SK-N-DZ (cell line): ENCODE measurements at regions not wholly inside any gene's neighbourhood (a gene's known extent, or its start where the extent isn't known, plus 50 kb on each side); places are given as distances from the start of the nearest gene placed in this dataset.
A peak's percentile ranks its signal among the peaks of the same experiment; 100 is the strongest.

Experiments used
- DNase-seq: peaks from one replicate; pipeline ENCODE4 v3.0.0-alpha.2; 2015; ENCODE audit warnings: low spot score

DNA sequence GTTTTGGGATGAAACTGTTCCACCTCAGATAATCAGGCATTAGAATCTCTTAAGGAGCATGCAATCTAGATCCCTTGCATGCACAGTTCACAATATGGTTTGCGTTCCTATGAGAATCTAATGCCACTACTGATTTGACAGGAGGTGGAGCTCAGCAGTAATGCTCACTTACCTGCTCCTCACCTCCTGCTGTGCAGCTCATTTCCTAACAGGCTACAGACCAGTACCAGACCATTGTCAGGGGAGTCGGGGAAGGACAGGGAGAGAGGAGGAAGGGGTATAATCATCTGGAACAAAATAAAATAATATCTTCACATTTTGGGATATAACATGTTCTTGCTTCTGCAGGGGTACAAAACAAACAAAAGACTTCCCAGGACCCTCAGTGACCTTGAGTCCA, 532.0 kb upstream of the FSHR start:
- DNase-seq, result no peak

- DNase-seq, result no peak
These were observed 522.9 kb upstream of the FSHR start for GRCh38 chr2:49677227-49677626.

- DNase-seq, result no peak
These were observed 510.5 kb upstream of the FSHR start for GRCh38 chr2:49664827-49665226.

- DNase-seq, result no peak
These were observed 507.5 kb upstream of the FSHR start for GRCh38 chr2:49661809-49662208.

GRCh38 chr2:49656853-49657252, 502.5 kb upstream of the FSHR start:
- no peak for DNase-seq

DNA sequence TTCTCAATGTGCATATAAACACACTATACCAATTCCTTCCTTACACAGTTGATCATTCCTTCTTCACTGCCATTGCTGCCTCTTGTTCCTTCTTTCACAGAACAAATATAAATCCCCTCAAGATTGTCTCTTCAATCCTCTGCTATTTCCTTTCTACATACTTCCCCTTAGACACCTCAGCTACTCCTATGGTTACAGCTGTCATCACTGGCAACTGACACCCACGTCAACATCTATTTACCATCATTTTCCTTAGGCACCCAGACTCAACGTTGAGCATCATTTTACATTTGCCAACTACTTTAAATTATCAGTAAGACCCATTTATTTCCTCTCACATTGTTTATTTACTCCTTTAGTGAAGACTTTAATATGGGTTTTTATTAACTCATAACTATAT, 488.8 kb upstream of the FSHR start:
- DNase-seq, result no peak

GRCh38 chr2:49640630-49641029, 486.3 kb upstream of the FSHR start:
- DNase-seq, result no peak

DNA sequence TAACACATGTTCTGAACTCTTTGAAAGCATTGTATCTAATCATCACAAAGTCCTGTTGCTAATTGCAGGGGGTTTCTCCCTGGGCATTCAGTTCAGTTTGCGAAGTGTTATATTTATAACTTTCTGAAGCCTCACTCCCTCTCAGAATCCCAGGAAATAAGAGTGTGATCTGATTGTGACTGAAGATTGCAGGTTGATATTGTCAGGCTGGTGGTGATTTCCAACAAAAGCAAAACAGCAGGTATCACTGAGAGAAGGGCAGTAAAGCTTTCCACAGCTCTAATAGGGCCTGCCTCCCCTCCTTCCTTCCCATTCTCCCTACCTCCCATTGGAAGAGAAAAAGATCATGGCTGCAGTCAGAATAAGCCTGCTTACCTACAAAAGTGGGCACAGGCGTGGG, 466.7 kb upstream of the FSHR start:
- no peak for DNase-seq

DNA sequence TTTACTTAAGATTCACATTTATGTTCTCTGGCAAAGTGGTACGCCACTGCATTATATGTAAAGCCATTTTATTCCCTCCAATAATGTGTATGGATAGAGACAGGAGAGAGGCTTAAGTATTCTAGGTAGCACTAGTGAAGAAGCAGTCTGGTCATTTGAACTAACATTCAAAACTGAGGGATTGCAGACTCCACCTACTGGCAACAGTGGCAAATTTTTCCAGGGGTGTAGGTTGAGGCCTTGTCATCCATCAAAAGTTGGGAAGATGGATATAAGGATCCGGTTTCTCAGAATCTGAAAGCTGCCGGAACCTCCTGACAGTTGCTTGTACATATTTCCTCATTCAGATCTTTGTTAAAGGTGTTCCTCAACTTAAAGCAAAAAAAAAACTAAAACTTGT, 465.5 kb upstream of the FSHR start:
- DNase-seq, result no peak

- no peak for DNase-seq
These were observed 464.2 kb upstream of the FSHR start for GRCh38 chr2:49618491-49618890.

- DNase-seq, result peak; percentile 59
These were observed 462.5 kb upstream of the FSHR start for GRCh38 chr2:49616800-49617199.

GRCh38 chr2:49611796-49612195, 457.5 kb upstream of the FSHR start:
- peak; percentile 44 for DNase-seq

- no peak for DNase-seq
These were observed 446.2 kb upstream of the FSHR start for GRCh38 chr2:49600524-49600923.

DNA sequence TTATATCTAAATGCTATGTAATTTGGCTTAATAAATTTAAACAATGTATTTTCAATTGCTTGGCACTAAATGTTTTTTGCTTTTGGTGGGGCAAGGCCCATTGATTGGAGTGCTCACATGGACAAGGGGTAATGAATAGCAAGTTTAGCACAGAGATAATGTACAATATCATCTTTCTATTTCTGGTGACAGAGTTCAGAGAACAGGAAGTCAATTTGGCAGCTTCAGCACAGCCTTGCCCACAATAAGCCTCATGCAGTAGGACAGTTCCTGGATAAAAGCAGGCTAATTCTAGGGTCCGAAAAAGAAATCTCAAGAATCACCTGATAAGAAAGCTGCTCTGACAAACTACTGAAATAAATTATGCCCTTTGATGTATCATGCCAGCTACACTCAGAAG, 443.9 kb upstream of the FSHR start:
- DNase-seq, result no peak

DNA sequence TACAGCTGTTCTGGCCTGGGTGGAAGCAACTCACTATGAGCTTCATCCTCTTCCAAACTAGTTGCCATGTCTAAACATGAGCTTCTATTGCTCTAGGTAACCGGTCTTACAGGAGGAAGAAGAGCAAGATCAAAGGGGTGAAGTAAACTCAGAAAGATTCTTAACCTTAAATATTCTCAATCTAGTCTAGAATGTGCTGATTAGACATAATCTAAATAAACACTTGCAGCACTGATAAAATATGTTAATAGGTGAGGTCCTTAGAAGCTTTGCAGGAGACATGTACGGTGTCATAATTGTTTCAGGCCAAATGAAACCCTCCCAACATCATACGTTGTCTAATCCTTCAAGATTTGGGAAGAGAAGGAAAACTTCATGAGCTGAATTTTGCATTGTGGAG, 431.6 kb upstream of the FSHR start:
- no peak for DNase-seq

DNA sequence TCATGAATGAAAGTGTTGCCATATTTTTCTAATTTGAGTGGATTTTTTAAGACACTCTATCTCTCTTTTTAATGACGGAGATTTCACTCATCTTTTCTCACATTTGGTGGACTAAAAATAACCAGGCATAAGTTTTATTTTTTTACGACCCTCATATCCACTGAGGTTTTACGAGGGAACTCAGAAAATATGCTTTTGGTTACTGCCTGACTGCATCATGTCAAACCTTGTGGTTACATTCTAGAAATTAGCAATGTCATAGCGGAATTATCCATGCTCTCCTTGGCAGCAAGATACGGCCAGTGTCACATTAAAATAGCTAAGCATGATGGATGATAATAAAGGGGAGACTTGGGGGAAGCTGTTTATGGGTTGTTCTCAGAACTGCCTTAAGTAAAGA, 428.6 kb upstream of the FSHR start:
- peak; percentile 2 for DNase-seq

DNA sequence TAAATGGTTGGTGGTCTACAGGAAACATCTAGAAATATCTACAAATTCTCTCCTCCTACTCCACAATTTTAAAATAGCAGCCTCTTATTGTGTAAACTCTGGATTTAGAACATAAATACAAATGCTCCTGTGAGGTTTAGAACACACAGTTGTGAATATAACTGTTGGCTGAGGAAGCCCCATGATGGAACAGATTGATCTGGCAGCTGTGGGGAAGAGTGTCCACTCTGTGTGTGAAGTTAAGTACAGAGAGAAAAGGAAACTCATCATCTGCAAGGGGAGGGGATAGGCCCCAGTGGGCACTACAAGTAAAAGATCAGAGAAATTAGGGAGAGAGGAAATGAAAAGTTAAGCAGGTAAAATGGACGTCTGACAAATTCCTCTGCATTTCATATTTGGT, 422.7 kb upstream of the FSHR start:
- no peak for DNase-seq

DNA sequence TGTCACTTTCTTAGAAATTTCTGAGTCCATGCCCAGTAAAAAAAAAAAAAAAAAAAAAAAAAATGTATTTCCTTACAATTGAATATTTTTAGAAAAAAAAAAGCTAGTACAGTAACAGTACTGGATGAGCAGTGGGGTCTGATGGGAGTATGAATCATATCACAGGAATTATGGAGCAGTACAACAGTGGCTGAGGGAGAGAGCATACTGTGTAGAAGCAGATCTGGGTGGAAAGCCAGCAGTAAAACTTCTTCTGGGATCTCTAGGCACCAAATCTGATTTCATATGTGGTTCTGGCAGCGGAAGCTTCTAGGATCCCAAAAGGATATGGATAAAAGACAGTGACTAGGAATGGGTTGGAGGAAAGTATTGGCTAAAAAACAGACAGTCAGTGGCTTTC, 414.9 kb upstream of the FSHR start:
- DNase-seq, result no peak

DNA sequence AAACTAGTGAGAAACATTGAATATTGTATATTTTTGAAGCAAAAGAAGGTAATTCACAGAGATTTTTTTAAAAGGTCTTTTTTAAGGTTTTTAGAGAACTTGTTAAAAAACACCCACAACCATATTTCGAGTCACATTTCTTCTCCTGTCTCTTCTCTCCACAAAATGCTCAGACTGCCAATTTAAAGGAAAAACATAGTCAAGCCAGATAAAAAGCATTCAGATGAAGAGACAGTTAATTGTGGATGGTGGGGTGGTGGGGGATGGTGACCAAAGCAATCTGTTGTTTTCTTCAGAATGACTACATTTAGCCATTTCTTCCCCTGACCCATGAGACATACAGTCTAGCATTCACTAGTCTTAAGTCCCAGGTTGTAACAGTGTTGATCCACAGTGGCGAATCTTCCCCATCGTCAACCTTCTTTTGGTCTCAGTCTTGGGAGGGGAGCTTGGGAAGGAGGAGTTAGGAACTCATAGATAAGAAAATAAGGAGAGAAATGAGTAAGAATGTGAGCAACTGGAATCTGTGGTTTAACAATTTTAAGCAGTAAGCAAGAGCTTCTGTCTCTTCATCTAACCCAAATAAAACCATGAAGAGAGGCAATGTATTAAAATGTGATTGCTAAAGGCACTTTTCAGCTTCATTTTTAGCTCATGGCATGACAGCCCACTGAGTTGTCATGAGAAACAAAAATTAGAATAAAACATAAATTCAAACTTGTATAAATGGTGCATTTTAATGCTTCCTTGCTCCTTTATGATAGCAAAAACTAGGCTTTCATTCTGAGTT, 413.7 kb upstream of the FSHR start:
- no peak for DNase-seq

DNA sequence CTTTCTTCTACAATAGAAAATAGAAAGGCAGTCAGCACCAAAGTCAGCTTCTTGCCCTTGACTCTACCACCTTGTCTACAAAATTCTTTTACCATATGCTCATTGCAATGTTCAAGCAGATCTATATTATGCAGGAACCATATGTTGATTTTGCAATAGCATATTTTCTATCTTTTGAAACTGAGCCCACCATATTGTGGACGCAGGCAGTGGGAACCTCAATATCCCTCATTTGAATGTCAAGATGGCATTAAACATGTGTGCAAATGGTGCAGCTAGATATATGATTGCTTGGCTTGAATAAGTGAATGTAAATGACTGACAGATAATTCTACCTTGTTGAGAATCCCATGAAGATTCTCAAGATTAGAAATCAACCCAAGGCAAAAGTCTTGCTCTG, 412.7 kb upstream of the FSHR start:
- DNase-seq, result no peak

DNA sequence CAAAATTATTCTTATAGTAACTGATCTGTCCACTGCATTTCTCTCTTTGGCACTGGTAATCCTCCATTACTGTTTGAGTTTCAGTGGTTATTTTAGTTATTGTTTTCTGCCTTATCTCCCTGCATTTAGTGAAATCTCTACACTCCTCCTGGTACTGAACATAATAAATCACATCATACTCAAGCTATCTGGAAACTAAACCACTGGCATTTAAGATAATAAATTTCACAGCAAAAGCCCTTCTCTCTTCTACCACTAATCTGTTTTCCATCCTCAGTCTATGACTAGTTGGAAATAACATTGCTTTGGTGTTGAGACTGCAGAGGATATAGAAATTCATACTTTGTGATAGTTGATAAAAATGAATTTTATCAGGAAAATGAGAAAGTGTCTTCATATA, 399.3 kb upstream of the FSHR start:
- no peak for DNase-seq

GRCh38 chr2:49532702-49533101, 378.4 kb upstream of the FSHR start:
- no peak for DNase-seq

DNA sequence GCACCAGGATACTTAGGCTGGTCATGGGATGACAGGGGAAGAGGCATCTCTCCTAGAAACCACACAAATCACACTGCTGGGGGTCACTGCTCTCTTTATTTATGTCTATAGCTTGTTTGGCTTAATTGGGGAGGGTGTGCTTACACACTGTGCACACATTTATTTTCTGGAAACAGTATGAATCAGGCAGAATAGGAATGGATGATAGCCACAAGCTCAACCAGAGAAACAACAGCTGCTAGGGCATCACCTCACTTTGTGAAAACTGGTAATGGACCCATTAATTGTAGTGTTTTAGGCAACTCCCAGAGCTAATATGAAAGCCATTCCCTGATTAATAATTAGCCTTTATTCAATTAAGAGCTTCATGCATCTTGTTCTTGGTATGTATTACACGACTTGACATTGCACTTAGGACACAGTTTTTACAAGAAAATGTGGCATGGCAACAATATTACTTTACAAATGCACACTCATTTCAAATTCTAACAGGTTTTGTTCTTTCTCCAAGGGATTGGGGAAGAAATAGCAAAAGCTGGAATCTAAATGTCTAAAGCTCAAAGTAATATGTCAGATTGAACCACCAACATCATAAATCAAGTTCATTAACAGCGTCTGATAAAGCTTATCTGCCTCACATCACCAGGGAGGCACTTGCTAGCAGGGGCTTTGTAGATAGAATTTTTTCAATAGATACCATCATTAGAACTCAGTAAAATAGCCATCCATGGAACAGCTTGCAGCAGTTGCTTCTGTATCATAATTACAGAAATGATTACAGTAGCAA, 361.9 kb upstream of the FSHR start:
- peak; percentile 53 for DNase-seq
